ENCODE measurements at regions not wholly inside any gene's neighbourhood (a gene's known extent, or its start where the extent isn't known, plus 50 kb on each side); places are given as distances from the start of the nearest gene placed in this dataset.

GRCh38 chr7:126177782-126178181 is 1075.0 kb downstream of the GRM8 start:
- TF ChIP-seq POLR2A (IDR thresholded peaks at IDR 0.05; ENCODE audit: low read depth, low read length) = no peak
- no peak for TF ChIP-seq POLR2AphosphoS5 (IDR thresholded peaks at IDR 0.05; ENCODE audit: low read depth, low read length)
